SK-N-DZ (cell line): ENCODE measurements at regions not wholly inside any gene's neighbourhood (a gene's known extent, or its start where the extent isn't known, plus 50 kb on each side); places are given as distances from the start of the nearest gene placed in this dataset.
"Not testable (repeated sequence)": the region's sequence is repeated elsewhere in the genome, so short reads cannot be mapped to it uniquely, and the experiment has no call there.

Experiments
- DNase-seq: peaks from one replicate; pipeline ENCODE4 v3.0.0-alpha.2; 2015; ENCODE audit warnings: low spot score

- no peak for DNase-seq
Observed at GRCh38 chr3:164927728-164928127, 150.6 kb downstream of the SI start.

DNA sequence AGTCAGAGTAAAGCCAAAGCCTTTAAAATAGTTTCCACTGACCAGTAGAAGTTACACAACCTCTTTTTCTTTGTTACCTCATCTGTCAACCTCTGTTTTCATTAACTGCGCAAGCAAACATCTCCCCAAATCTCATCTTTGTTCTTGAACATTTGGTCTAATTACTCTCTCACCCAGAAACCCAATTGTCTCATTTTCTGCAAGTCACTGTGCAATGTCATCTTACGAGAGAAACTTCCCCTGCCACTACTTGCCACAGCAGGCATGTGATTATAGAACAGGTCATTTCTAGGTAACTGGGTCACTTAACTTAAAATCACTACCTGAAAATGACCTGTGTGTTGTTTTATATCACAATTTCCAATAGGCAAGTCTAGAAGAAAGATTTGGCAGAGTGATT lies 159.4 kb downstream of the SI start:
- DNase-seq: peak; percentile 55

DNA sequence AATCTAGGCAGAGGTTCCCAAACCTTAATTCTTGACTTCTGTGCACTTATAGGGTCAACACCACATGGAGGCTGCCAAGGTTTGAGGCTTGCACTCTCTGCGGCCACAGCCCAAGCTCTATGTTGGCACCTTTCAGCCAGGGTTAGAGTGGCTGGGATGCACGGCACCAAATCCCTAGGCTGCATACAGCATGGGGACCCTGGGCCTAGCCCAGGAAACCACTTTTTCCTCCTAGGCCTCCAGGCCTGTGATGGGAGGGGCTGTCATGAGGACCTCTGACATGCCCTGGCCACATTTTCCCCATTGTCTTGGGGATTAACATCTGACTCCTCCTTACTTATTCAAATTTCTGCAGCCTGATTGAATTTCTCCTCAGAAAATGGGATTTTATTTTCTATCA lies 165.4 kb downstream of the SI start:
- no peak for DNase-seq

GRCh38 chr3:164903820-164904451 lies 174.4 kb downstream of the SI start:
- DNase-seq: no peak

DNA sequence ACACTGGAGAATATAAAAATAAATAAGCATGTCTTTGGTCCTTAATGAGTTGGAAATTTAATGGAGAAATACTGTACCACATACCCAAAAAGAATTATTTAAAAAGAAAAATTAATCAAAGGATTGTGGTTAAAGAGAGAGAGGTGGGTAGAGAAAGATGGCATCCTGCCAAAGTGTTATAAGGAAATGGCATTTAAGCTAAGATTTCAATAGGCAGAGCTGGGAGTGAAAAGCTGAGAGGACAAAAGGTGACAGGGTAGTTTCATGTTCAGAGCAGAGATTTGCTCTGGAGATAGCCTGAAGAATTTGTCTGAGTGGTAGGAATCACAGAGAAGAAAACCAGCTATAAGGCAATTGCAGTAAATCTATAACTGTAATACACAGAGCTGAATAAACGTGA lies 181.0 kb downstream of the SI start:
- no peak for DNase-seq

DNA sequence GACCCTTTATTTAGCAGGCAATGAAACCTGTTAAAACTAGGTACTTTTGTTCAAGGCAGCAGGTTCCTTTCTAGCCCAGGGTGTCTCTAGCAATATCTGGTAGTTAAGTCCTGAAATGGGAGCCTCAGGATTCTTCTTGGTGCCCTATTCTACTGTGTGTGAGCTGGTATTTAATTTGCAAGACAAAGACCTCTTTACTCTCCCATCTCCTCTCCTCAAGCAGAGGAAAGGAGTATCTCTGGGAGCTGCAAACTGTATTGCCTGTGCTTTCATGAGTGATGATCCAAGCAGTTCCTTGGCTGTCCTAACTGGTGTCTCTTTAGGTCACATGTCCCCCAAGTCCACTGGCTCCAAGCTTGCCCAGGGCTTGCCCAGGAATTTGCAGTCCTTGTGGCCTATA lies 188.2 kb downstream of the SI start:
- no peak for DNase-seq

DNA sequence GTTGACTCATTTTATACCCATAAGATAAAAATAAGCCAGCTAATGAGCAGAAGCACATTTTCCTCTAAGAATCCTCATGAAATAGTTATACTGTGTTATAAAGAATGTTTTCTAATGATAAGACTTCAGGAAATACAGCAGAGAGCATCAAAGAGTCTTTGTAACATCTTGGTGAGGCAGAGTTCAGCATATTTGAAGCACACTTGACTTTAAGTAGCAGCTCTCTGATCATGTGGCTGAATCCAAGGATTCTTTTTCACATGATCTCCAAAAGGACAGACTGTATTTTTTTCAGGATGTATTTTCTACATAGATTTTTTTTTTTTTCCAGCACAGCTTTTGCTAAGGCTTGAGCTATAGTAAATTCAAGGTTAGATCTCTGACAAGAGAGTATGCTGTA lies 195.1 kb downstream of the SI start:
- no peak for DNase-seq

- DNase-seq: peak; percentile 10
Observed at GRCh38 chr3:164879201-164879600, 199.1 kb downstream of the SI start.

GRCh38 chr3:164864454-164864853 lies 213.8 kb downstream of the SI start:
- no peak for DNase-seq

GRCh38 chr3:164852866-164853265 lies 225.4 kb downstream of the SI start:
- no peak for DNase-seq

GRCh38 chr3:164851905-164852304 lies 226.4 kb downstream of the SI start:
- peak; percentile 82 for DNase-seq

DNA sequence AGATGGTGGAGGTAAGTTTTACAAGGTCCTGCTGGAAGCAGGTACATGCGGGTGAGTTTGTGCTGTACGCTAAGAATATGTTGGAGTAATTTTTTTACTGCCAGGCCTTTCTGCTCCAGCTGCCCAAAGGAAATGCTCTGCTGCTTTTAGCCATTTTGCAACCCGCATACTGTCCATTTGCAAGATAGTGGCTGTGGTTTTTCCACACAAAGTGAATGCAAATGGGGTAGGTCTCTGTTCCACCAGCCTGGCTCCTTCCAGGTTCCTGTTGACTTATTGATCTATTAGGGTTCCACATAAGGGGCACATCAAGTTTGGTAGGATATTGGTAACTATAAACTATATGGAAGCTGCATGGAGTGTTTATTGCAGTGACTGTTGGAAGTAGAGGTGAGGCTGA lies 227.1 kb downstream of the SI start:
- DNase-seq: peak; percentile 27

- DNase-seq: no peak
Observed at GRCh38 chr3:164848923-164849322, 229.4 kb downstream of the SI start.

GRCh38 chr3:164845739-164846138 lies 232.6 kb downstream of the SI start:
- DNase-seq: no peak

DNA sequence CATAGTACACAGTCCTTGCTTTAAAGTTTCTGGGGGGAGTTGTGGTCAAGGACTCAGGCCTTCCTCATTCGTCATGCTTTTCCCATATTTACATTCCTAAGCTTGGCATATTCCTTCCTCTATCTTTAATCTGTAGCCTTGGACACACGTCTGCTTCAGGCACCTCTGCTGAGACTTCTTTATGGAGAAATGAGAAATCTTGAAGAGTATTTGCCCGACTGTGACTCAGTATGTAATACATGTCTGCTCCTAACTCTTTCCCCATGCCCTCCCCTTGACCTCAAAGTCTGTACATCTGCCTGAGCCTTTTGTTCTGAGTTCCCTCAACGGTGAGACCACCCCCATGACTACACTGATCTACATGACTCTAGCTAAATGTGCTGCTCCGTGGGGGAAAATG lies 246.1 kb downstream of the SI start:
- DNase-seq: no peak

DNA sequence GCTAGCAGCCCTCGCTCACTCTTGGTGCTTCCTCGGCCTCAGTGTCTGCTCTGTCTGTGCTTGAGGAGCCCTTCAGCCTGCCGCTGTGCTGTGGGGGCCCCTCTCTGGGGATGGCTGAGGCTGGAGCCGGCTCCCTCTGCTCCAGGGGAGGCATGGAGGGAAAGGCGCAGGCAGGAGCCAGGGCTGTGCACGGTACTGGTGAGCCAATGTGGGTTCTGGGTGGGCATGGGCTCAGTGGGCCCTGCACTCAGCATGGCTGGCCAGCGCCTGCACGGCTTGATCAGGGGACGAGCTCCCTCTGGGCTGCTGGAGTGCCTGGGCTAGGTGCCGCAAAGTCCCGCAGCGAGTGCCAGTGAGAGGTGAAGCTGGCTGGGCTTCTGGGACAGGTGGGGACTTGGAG lies 260.0 kb downstream of the SI start:
- DNase-seq: no peak

- DNase-seq: no peak
Observed at GRCh38 chr3:164814106-164814505, 264.2 kb downstream of the SI start.

- DNase-seq: no peak
Observed at GRCh38 chr3:164812042-164812441, 266.3 kb downstream of the SI start.

GRCh38 chr3:164806188-164806587 lies 272.1 kb downstream of the SI start:
- peak; percentile 11 for DNase-seq

DNA sequence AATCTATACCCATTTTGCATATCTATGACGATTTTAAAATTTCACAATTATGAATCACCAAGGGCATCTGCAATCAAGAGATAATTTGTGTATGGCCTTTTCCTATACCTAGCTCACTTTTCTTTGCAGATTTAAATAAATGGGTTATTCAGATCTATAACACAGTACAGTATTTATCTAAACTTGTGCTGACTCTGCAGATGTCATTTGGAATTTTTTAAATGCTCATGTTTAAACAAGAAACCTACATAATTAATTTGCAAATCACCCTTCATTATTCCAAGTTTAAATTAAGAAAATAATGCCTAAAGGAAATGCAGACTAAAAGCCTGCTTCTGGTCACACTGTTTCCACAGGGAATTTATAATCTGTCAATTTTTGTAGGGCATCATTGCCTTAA lies 284.2 kb downstream of the SI start:
- DNase-seq: no peak

DNA sequence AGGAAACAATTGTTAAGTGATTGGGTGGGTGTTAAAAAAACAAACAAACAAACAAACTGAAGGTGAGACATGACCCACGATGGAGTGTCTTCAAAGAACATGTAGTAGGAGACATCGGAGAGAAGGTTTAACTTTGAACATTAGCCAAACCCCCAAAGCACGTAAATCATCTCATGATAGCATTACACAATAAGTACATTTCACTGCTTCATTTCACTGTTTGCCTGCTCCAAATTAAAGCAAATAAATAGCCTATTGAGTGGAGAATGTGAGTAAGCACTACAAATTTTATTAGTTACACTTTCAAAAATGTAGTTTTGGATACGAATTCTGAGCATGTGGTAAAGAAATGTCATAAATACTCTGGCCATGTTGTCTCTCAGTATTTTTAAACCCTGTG lies 287.0 kb downstream of the SI start:
- no peak for DNase-seq

DNA sequence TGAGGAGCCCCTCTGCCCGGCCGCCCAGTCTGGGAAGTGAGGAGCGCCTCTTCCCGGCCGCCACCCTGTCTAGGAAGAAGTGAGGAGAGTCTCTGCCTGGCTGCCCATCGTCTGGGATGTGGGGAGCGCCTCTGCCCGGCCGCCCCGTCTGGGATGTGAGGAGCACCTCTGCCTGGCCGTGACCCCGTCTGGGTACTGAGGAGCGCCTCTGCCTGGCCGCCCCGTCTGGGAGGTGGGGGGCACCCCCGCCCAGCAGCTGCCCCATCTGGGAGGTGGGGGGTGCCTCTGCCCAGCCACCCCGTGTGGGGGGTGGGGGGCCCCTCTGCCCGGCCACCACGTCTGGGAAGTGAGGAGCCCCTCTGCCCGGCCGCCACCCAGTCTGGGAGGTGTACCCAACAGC lies 293.9 kb downstream of the SI start:
- not testable (repeated sequence) for DNase-seq

GRCh38 chr3:164781755-164782154 lies 296.5 kb downstream of the SI start:
- no peak for DNase-seq

- DNase-seq: peak; percentile 15
Observed at GRCh38 chr3:164779816-164780215, 298.5 kb downstream of the SI start.
